GM19455 (cell line): ENCODE measurements at regions not wholly inside any gene's neighbourhood (a gene's known extent, or its start where the extent isn't known, plus 50 kb on each side); places are given as distances from the start of the nearest gene placed in this dataset.
"Not testable (repeated sequence)": the region's sequence is repeated elsewhere in the genome, so short reads cannot be mapped to it uniquely, and the experiment has no call there.

ENCODE experiments used
- ATAC-seq: cut with Tn5 transposase; IDR thresholded peaks from one replicate; pipeline ENCODE4 v1.9.1; 2021; ENCODE audit not compliant: unreplicated experiment

DNA sequence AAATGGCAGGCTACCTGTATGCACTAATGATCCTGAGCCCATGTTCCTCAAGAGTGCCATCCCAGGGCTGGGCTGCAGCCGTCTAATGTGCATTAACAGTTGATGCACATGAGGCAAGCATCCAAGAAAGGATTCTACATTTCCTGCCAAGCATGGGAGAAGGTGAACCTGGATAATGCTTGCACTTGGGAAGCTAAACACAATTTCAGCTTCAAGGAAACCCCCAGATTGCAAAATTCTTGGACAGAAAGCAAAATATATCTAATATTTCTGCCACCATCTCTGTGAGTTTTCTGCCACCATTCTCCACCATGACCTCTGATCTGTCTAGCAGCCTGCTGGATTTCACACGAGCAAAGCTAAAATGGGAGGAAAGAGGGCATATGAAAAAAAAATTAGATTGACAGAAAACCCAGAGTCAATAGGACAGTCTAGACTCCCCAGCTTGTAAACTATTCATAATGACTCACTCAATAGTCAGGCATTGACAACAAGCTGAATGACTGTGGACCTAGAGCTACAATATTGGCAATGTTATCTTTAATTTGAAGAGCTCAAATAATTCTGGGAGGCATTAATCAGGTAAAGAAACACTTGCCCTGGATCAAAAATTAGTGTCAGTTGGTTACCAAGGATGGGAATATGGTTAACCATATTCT, 91.9 kb upstream of the BCL2L14 start:
- no peak for ATAC-seq

DNA sequence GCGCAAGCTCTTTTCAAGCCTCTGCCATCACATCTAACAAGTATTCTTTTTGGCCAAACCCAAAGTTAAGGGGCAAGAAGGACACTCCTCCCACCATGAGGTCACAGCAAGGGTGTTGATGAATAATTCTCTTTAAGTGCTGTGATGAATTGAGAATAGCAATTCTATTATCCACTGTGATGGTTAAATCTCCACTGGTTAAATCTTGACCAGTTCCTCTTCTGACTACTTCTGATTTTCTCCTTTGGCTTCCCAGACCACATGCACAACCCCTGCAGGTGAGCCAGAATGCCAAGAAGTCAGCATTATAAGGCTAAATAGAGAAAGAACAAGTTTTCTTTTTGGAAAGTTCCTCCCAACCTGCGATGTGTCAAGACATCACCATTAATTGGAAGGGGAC, 90.6 kb upstream of the BCL2L14 start:
- no peak for ATAC-seq

DNA sequence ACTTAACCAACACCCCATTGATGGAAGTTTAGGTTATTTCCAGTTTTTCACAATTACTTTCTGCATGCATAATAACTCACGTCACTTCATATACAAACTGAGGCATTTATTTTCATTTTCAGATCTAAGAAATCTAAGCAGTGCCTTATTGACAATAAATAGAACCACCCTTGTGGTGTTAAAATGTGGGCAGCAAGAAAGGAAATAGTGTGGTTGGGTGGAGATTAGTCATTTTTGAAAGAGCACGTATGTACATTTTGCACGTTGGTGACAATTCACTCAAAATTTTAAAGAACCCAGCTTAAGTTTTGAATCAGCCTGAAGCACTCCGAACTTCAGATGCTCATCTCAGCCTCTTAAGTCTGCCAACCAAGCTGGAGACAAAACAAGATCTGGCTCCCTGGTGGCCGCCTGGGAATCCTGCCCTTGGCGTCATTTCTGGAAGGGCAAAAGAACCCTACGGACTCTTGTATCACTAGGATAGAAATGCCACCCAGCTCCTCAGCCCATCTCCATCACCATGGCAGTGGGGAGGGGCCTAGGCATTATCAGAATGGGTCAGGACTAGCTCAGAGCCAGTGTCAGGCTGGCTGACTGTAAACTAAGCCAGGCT, 89.5 kb upstream of the BCL2L14 start:
- ATAC-seq = peak; percentile 84

DNA sequence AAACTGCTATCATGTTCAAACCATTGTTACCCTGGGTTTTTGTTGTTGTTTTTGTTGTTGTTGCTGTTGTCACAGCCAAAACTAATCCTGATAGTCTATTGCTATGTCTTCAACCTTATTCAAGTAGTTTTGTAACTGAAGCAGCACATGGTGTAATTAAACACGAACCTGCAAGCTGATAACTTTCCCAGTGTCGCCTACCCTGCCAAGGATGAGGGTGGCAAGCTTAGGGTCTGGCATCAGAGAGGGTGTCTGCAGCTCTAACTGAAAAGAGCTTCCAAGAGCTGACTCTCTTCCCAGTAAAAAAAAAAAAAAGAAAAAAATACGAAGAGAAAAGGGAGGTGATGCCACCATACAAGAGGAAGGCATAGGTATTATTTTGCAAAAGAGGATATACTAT, 86.3 kb upstream of the BCL2L14 start:
- no peak for ATAC-seq

DNA sequence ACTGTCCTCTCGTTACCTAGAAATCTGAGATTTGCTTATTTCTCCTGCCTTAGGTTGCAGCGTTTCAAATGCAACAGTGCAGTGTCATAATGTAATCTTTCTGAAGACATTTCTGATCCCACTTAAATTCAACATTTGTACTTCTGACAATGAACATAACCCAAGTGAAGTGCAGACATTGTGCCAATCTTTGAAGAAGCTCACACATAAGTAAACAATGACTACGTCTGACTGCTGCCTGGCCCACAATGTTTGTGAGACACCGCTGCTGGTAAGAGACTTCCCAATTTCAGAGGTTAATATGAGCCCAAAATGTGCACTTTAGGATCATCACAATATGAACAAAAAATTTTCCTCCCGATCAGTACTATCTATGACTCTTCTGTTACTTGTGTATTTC, 84.6 kb upstream of the BCL2L14 start:
- ATAC-seq = no peak

DNA sequence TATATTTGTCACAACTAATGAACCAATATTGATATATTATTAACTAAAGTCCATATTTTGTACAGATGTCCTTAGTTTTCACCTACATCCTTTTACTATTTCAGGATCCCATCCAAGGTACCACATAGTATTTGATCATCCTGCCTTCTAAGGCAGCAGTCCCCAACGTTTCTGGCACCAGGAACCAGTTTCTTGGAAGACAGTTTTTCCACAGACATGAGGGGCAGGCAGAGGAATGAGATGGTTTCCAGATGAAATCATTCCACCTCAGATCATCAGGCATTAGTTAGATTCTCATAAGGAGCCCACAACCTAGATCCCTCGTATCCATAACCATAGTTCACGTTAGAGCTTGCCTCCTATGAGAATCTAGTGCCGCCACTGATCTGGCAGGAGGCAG, 82.8 kb upstream of the BCL2L14 start:
- no peak for ATAC-seq

DNA sequence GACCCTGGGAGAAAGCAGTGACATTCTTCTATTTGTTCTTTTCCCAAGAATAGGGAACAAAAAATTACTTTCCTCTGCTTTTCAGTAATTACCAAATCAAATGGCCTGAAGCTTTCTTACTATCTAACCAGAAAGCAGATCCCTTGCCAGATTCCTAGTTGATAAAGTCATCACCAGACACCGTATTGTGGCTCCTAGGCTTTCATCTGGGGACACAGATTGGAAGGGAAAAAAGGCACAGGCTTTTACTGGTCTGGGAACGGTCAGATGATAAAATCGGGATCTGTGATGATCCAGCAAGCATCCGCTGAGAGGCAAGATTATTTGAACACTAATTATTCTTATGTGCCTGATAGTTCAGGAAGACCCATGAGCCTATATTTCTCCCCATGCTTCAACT, 79.1 kb upstream of the BCL2L14 start:
- no peak for ATAC-seq

DNA sequence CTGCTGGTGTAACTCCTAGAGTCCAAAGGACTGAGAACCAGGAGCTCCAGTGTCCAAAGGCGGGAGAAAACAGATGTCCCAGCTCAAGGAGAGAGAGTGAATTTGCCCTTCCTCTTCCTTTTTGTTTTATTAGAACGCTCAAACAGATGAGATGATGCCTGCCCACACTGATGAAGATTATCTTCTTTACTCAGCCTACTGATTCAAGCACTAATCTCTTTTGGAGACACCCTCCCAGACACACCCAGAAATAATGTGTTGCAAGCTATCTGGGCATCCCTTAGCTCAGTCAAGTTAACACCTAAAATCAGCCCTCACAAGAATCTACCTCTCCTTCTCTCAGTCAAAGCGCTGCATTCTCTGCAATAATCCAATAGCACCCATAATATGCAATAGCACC, 78.2 kb upstream of the BCL2L14 start:
- no peak for ATAC-seq

DNA sequence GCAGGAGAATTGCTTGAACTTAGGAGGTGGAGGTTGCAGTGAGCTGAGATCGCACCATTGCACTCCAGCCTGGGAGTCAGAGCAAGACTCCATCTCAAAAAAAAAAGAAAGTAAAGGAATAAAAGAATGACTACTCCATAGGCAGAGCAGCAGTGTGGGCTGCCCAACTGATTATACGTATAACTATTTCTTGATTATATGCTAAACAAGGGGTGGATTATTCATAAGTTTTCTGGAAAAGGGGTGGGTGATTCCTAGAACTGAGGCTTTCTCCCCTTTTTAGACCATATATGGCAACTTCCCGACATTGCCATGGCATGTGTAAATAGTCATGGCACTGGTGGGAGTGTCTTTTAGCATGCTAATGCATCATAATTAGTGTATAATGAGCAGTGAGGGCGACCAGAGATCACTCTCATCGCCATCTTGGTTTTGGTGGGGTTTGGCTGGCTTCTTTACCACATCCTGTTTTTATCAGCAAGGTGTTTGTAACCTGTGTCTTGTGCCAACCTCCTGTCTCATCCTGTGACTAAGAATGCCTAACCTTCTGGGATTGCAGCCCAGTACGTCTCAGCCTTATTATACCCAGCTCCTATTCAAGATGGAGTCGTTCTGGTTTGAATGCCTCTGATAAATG, 72.3 kb upstream of the BCL2L14 start:
- not testable (repeated sequence) for ATAC-seq

DNA sequence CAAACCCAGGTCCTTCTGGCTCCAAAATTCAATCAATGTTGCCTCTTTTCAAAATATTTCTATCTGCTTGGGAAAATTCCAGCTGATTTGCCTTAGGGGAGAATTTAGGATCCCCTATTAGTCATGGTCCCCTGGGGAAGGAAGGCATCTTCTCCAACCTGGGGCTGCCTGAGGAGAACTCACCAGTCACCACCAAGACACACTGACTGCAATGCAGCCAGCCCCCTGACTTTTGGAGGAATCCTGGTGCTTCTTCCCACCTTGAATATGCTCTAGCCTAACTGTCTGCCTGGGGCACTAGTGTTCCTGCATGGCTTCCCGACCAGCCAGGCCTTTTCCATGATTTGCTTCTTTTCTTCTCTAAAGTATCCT, 71.8 kb upstream of the BCL2L14 start:
- no peak for ATAC-seq

DNA sequence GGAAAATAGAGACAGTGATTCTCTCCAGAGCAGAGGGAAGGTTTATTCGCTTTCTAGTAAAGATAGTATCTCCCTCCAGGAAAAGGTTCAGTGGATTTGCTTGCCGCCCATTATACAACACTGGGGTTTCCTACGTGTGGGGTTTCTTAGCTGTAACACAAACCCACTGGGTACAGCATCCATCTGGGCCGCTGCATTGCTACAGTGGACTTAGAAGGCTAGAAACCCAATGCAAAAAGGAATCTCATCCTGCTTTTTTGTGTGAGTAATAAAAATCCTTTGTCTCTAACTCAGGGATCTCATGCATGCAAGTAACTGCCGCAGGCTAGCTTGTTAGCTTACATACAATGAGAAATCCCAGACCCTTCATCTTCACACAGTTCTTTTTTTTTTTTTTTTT, 67.1 kb upstream of the BCL2L14 start:
- ATAC-seq = no peak

DNA sequence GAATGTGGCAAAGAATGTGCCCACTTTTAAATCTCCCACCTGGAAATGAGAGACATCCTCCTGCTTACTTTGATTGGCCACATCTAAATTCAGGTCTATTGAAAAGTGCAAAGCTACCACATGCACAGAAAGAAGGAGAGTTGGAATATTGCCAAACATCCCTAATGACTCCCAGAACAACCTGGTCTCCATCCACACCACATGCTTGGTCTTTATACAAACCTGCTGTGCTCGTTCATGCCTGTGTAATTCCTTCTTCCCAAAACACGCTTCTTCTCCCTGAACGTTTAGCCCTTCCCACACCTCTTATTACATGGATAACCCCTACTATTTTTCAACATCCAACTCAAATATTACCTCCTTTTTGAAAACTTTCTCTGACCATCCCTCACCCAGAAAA, 66.2 kb upstream of the BCL2L14 start:
- ATAC-seq = no peak

DNA sequence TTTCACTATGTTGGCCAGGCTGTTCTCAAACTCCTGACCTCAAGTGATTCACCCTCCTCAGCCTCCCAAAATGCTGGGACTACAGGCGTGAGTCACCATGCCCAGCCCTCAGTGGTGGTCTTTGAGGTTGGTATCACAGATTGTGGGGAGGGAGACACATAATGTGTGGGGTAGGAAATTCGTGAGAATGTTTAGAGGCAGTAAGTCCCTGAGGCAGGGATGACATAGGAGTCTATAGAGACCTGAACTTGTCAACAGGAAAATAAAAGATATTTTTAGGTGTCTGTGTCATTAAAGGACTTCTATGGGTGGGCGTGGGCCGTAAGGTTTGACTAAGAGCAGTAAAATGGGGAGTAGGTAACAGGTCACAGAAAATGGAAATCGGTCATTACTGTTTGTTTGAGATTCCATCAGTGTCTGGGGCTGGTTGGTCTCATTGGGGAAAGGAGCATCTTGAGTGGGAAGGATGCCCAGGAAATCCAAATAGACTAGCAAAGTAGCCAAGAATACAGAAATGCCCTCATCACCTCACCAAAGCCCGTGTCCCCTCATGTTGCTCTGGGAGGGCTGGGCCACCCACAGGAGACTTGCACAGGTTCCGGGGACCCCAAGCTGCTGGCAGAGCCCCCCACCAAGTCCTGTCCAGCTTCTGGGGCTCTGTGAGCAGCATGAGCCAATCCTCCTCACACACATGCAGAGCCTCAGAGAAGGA, 63.6 kb upstream of the BCL2L14 start:
- no peak for ATAC-seq

DNA sequence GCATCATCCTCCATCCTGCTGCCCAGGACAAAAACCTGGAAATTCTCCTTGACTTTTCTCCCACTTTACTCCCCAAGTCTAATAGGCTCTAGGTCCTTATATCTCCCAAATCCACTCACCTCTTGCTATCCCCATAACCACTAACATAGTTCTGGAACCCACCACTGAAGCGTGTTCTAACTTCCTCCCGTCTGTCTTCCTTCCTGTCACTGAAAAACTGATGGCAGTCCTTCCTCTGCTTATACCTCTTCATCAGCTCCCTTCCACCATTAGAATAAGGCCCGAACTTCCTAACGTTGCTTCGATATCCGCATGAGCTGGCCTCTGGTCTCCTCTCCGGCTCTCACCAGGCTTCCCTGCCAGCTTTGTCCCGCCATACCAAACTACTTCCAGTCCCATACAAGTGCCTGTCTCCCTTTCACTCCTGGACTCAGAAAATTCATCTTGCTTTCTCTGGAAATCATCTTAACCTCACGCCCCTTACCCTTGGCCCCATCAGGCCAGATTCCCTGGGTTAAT, 63.0 kb upstream of the BCL2L14 start:
- ATAC-seq = no peak

DNA sequence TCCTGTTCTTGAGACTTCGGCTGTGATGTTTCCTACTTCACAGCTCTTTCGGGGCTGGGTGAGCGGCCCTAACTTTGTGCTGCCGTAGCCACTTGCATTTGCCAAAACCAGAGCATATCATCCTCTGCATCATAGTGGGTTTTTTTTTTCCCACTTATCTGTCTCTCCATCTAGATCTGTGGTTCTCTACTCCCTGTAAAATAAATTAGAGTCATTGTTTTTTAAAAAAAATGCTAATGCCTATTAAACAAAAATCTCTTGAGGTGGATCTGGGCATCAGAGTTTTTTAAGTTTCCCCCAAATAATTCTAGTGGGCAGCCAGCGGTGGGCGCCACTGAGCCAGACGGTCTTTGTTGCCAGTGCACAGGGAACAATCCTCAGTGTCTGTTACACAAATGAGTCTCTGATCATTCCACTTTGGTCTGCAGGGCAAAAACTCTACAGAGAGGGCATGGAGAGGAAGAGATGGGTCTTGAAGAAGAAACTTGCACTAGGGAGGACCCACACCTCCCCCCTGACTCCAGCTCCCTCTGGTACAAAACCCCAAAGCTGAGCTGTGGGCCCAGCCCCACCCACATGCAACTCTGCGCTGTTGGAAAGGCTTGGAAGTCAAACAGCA, 62.4 kb upstream of the BCL2L14 start:
- ATAC-seq = no peak

DNA sequence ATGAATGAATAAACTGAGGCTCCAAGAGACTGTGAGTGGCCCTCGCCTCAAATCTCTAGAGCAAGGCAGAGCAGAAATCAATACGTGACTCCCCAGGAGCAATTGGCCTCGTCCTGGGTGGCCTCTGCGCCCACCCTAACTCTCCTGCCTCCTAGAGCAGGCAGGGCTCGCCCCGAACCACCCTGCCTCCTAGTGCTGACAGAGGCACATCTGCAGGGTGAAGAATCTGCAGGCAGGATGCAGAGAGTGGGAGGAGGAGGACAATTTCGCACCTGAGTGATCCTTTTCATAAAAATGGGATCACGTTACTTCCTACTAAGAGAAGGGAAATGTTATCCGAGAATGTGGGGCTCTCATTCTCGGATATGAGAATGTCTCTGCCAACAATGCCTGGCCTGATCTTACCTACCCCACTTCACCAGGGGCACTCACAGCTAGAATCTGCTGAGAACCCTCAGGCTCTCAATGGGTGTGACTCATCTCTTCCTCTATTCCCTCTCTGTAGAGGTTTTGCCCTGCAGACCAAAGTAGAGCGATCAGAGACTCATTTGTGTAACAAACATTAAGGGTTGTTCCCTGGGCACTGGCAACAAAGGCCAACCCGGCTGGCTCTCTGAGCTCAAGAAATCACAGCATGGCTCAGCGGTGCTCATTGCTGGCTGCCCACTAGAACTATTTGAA, 61.7 kb upstream of the BCL2L14 start:
- ATAC-seq = no peak

DNA sequence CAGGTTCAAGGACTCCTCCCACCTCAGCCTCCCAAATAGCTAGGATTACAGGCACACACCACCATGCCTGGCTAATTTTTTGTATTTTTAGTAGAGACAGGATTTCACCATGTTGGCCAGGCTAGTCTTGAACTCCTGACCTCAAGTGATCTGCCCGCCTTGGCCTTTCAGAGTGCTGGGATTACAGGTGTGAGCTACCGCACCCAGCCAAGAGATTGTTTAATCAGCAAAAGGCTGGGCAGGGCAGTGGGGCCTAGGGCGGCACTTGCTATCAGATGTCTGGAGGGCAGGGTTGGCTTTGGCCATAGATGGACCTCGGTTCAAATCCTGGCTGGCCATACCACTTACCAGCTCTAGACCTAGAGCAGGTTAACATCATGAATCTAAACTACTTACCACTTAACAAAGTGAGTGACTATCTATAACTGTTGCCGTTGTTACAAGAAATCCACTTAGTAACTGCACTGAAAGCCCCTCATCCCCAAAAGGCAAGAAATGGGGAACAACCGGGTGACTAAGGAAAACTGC, 60.9 kb upstream of the BCL2L14 start:
- not testable (repeated sequence) for ATAC-seq

DNA sequence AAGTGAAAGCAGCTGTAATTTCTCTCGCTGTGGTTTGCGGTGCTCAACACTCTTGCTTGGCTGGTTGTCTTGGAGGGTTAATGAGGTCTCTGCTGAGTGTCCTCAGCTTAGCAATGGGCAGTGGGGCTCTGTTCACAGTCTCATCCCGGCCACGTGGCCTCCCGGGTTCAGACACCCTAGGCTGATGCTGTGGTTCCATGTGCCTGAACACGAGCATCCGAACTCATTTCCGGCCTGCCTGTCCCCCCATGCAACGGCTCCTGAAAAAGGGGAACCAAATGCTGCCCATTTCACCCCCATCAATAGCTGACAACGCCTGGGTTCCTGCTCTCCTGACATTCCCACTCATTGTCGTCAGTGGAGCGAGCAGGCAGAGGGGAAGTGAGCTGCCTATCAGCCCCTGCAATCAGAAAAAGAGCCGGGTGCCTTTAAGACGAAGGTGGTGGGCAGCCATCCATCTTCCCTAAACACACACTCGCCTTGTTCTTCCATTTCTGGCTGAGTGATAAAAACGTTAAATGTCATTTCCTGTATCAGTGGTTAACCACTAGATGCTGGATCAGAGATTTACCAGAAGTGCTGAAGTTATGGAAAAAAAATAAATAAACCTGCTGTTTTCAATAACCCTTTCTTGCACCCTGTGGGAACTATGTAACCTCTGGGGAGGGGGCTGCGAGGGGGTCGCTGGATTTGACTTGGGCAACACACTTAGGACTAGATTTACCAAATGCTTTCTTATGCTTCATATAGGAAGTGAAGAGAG, 60.3 kb upstream of the BCL2L14 start:
- ATAC-seq = peak; percentile 44

DNA sequence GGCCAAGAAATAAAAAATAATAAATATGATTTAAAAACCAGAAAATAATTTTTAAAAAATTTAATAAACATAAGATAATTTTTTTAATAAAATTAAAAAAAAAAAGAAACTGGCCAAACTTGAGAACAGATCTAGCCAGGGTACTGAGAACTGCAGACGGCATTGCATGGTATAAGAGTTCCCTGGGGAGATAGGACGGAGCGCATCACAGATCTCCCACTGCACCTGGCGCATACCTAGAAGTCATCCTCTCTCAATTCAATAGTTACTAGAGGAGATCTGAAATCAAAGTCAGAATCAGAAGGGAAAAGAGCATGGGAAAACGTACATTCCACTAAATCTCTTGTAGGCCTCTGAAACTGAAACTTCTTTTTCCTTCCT, 58.9 kb upstream of the BCL2L14 start:
- ATAC-seq = no peak
